ENCODE measurements at regions not wholly inside any gene's neighbourhood (a gene's known extent, or its start where the extent isn't known, plus 50 kb on each side); places are given as distances from the start of the nearest gene placed in this dataset.

- no peak for TF ChIP-seq CTCF (IDR thresholded peaks at IDR 0.05)
- no peak for TF ChIP-seq POLR2A (IDR thresholded peaks at IDR 0.05)
Measured at GRCh38 chr7:113801751-113802150, 117.1 kb downstream of the PPP1R3A start.

Measured in thyroid gland (tissue), 4 donors.